SKM-1 (cell line): ENCODE measurements at regions not wholly inside any gene's neighbourhood (a gene's known extent, or its start where the extent isn't known, plus 50 kb on each side); places are given as distances from the start of the nearest gene placed in this dataset.
"Not testable (repeated sequence)": the region's sequence is repeated elsewhere in the genome, so short reads cannot be mapped to it uniquely, and the experiment has no call there.

Source experiments
- DNase-seq: peaks from one replicate; lab custom pipeline; 2025; ENCODE audit not compliant: unreplicated experiment; lab: John Stamatoyannopoulos, UW

GRCh38 chr18:8912348-8913326 is 189.9 kb upstream of the NDUFV2 start:
- no peak for DNase-seq

- DNase-seq: not testable (repeated sequence)
These were observed 188.7 kb upstream of the NDUFV2 start for GRCh38 chr18:8913606-8914403.

GRCh38 chr18:8914404-8915264 is 187.9 kb upstream of the NDUFV2 start:
- DNase-seq: not testable (repeated sequence)

GRCh38 chr18:8920856-8921787 is 181.4 kb upstream of the NDUFV2 start:
- not testable (repeated sequence) for DNase-seq

GRCh38 chr18:8926464-8926863 is 176.0 kb upstream of the NDUFV2 start:
- no peak for DNase-seq

- no peak for DNase-seq
These were observed 174.5 kb upstream of the NDUFV2 start for GRCh38 chr18:8928044-8928443.

- DNase-seq: no peak
These were observed 173.4 kb upstream of the NDUFV2 start for GRCh38 chr18:8928847-8929780.

GRCh38 chr18:8930990-8931616 is 171.4 kb upstream of the NDUFV2 start:
- no peak for DNase-seq

GRCh38 chr18:8932866-8933265 is 169.6 kb upstream of the NDUFV2 start:
- no peak for DNase-seq

- no peak for DNase-seq
These were observed 168.7 kb upstream of the NDUFV2 start for GRCh38 chr18:8933714-8934284.

GRCh38 chr18:8935346-8935745 is 167.2 kb upstream of the NDUFV2 start:
- not testable (repeated sequence) for DNase-seq

GRCh38 chr18:8936619-8937018 is 165.9 kb upstream of the NDUFV2 start:
- no peak for DNase-seq

- no peak for DNase-seq
These were observed 165.1 kb upstream of the NDUFV2 start for GRCh38 chr18:8937160-8938094.

- DNase-seq: peak; percentile 34
These were observed 163.7 kb upstream of the NDUFV2 start for GRCh38 chr18:8938817-8939216.

GRCh38 chr18:8942021-8942908 is 160.2 kb upstream of the NDUFV2 start:
- no peak for DNase-seq
